ENCODE measurements at regions not wholly inside any gene's neighbourhood (a gene's known extent, or its start where the extent isn't known, plus 50 kb on each side); places are given as distances from the start of the nearest gene placed in this dataset.

DNA sequence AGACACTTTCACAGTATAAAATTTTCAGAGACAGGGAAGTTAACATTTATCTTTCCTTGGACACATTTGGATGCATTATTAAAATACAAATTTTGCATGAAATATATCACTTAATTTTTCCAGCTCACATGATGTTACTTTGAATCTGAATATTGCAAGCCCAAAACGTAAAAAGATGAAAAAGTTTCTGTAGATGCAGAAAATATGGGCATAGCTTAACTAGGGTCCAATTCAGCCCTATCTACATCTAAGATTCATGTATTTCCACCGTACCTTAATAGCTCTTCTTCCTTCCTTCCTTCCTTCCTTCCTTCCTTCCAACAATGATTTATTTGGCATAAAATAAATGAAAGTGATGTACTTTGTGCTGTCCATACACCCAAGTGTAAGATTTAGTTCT lies 1084.6 kb upstream of the TMEFF2 start:
- ATAC-seq (no peak), DNase-seq (ENCODE audit: low spot score) (no peak), FAIRE-seq (no peak)
- Histone ChIP-seq H3K79me2 (ENCODE audit: insufficient read depth, low read length) (no peaks in the 10 kb centered on the region), H4K20me1 (ENCODE audit: insufficient read depth, low read length) (no peaks in the 10 kb centered on the region), H3K4me1 (ENCODE audit: insufficient read depth, low read length) (no peaks in the 10 kb centered on the region), H3K4me3 (replicated peaks in 1 of 3; ENCODE audit: insufficient read depth in 1 of 3, low read depth in 2 of 3, low read length in 3 of 3) (no peak overlapping the region), H3K27me3 (ENCODE audit: control insufficient read depth in 1 of 2, insufficient read depth in 2 of 2, low read length in 2 of 2) (no peaks in the 10 kb centered on the region), H3K9ac (ENCODE audit: insufficient read depth, low read depth, low read length) (no peak overlapping the region), H3K36me3 (replicated peaks in 1 of 2; ENCODE audit: control insufficient read depth in 1 of 2, insufficient read depth in 2 of 2, low read length in 2 of 2) (no peaks in the 10 kb centered on the region), H2AFZ (ENCODE audit: low read length) (no peak overlapping the region), H3K9me3 (ENCODE audit: low read length) (no peaks in the 10 kb centered on the region), H3K27ac (ENCODE audit: extremely low read length, insufficient read depth, low read length) (no peak overlapping the region), H3K4me2 (ENCODE audit: low read depth, low read length) (no peak overlapping the region)
- WGBS (ENCODE audit: low lambda C conversion rate) = 1% methylated on average over 2 of the region's 2 CpGs
- in situ Hi-C loops (cut with HindIII; ENCODE audit: extremely low pct_ligation_motif_present, low pct_unique_long_range_greater_than_20kb) (no loop called here), intact Hi-C loops (cut with micrococcal nuclease; ENCODE audit: unreplicated experiment) (no loop called here)
- POLR2A ChIA-PET = no interaction called here
- no TSS peak for BruUV-seq (replicated peaks)
- TF ChIP-seq ZNF530 (CRISPR knock-in tag; IDR thresholded peaks at IDR 0.05; ENCODE audit: low read depth) = no peak
- TF ChIP-seq ZFAT (CRISPR knock-in tag; conservative IDR thresholded peaks at IDR 0.05) = no peak
- no peak for TF ChIP-seq RXRB (CRISPR knock-in tag; IDR thresholded peaks at IDR 0.05; ENCODE audit: borderline replicate concordance)
- TF ChIP-seq GFI1 (CRISPR knock-in tag; IDR thresholded peaks at IDR 0.05; ENCODE audit: borderline replicate concordance) = no peak
- TF ChIP-seq ZNF878 (CRISPR knock-in tag; IDR thresholded peaks at IDR 0.05) = no peak
- TF ChIP-seq, protein P1, sequence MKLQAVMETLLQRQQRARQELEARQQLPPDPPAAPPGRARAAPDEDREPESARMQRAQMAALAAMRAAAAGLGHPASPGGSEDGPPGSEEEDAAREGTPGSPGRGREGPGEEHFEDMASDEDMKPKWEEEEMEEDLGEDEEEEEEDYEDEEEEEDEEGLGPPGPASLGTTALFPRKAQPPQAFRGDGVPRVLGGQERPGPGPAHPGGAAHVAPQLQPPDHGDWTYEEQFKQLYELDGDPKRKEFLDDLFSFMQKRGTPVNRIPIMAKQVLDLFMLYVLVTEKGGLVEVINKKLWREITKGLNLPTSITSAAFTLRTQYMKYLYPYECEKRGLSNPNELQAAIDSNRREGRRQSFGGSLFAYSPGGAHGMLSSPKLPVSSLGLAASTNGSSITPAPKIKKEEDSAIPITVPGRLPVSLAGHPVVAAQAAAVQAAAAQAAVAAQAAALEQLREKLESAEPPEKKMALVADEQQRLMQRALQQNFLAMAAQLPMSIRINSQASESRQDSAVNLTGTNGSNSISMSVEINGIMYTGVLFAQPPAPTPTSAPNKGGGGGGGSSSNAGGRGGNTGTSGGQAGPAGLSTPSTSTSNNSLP (IDR thresholded peaks at IDR 0.05; ENCODE audit: low read depth, low read length) = no peak
- no peak for TF ChIP-seq RCOR2 (CRISPR knock-in tag; IDR thresholded peaks at IDR 0.05)
- TF ChIP-seq ZNF709 (CRISPR knock-in tag; IDR thresholded peaks at IDR 0.05) = no peak
- TF ChIP-seq PAWR (CRISPR knock-in tag; IDR thresholded peaks at IDR 0.05; ENCODE audit: borderline replicate concordance) = no peak
- TF ChIP-seq ZNF101 (CRISPR knock-in tag; IDR thresholded peaks at IDR 0.05; ENCODE audit: borderline replicate concordance, low read depth) = no peak
- TF ChIP-seq DNMT1 (CRISPR knock-in tag; IDR thresholded peaks at IDR 0.05) = no peak
- no peak for TF ChIP-seq NCOA5 (CRISPR knock-in tag; IDR thresholded peaks at IDR 0.05)
- TF ChIP-seq ZSCAN21 (CRISPR knock-in tag; IDR thresholded peaks at IDR 0.05; ENCODE audit: borderline replicate concordance) = no peak
- TF ChIP-seq ZNF629 (CRISPR knock-in tag; conservative IDR thresholded peaks at IDR 0.05) = no peak
- TF ChIP-seq HHEX (CRISPR knock-in tag; IDR thresholded peaks at IDR 0.05) = no peak
- no peak for TF ChIP-seq ARNTL (CRISPR knock-in tag; IDR thresholded peaks at IDR 0.05)
- CTCF ChIA-PET (ENCODE audit: low intra/inter-chr PET ratio, low total read pairs) = no interaction called here
